Smooth muscle cell (in vitro differentiated cells): ENCODE measurements at regions not wholly inside any gene's neighbourhood (a gene's known extent, or its start where the extent isn't known, plus 50 kb on each side); places are given as distances from the start of the nearest gene placed in this dataset.

Experiments
- DNase-seq: peaks from one replicate; lab custom pipeline; 2025; ENCODE audit not compliant: unreplicated experiment; lab: John Stamatoyannopoulos, UW
- H2AFZ ChIP-seq: fragments of 200-600 bp; sonication (generic); 2 replicates; pipeline ENCODE4 v1.6.0; 2016; ENCODE audit warnings: antibody characterized with exemption, low read depth, mild to moderate bottlenecking
- H3F3A ChIP-seq: fragments of 200-600 bp; sonication (generic); 2 replicates; pipeline ENCODE4 v1.6.0; 2017; ENCODE audit warnings: antibody characterized with exemption, low read depth
- H3K27ac ChIP-seq: fragments of 200-600 bp; sonication (generic); 2 replicates; pipeline ENCODE4 v1.5.1; 2016; ENCODE audit warnings: low read depth, mild to moderate bottlenecking
- H3K27me3 ChIP-seq: fragments of 200-600 bp; sonication (generic); 2 replicates; pipeline ENCODE4 v1.6.1; 2016; ENCODE audit warnings: low read depth, mild to moderate bottlenecking
- H3K36me3 ChIP-seq: fragments of 200-600 bp; sonication (generic); 2 replicates; pipeline ENCODE4 v1.5.1; 2016; ENCODE audit warnings: low read depth
- H3K4me1 ChIP-seq: fragments of 200-600 bp; sonication (generic); 2 replicates; pipeline ENCODE4 v1.5.1; 2016; ENCODE audit warnings: low read depth
- H3K4me2 ChIP-seq: fragments of 200-600 bp; sonication (generic); 2 replicates; pipeline ENCODE4 v1.6.0; 2016; ENCODE audit warnings: mild to moderate bottlenecking
- H3K4me3 ChIP-seq: fragments of 200-600 bp; sonication (generic); 2 replicates; pipeline ENCODE4 v1.5.1; 2016; ENCODE audit warnings: mild to moderate bottlenecking
- H3K79me2 ChIP-seq: fragments of 200-600 bp; sonication (generic); 2 replicates; pipeline ENCODE4 v1.6.0; 2016; ENCODE audit warnings: low read depth, mild to moderate bottlenecking
- H3K9ac ChIP-seq: fragments of 200-600 bp; sonication (generic); 2 replicates; pipeline ENCODE4 v1.6.0; 2016; ENCODE audit warnings: low read depth
- H3K9me3 ChIP-seq: fragments of 200-600 bp; sonication (generic); replicated peaks from 2 replicates; pipeline ENCODE4 v1.5.1; 2016; ENCODE audit warnings: low read depth
- H4K20me1 ChIP-seq: fragments of 200-600 bp; sonication (generic); 2 replicates; pipeline ENCODE4 v1.6.0; 2016; ENCODE audit warnings: low read depth
- CTCF ChIP-seq: fragments of 200-600 bp; sonication (generic); IDR thresholded peaks from 2 replicates; pipeline ENCODE4 v1.5.1; 2017; ENCODE audit warnings: borderline replicate concordance, mild to moderate bottlenecking, antibody characterized with exemption; ENCODE audit not compliant: insufficient read depth, poor library complexity, severe bottlenecking
- WGBS: methylation state at CpG from one replicate; pipeline ENCODE4 v1.1.7; 2016; ENCODE audit warnings: low lambda C conversion rate; 5-methylcytosine and 5-hydroxymethylcytosine counted together

GRCh38 chr6:3654898-3655297 lies 96.6 kb downstream of the PXDC1 start:
- no peak for TF ChIP-seq CTCF
- WGBS = 66% methylated on average over 4 of the region's 4 CpGs
- Histone ChIP-seq H3K27me3 (no peaks in the 10 kb centered on the region), H3K9ac (no peak overlapping the region), H3K4me1 (no peaks in the 10 kb centered on the region), H3F3A (no peaks in the 10 kb centered on the region), H2AFZ (no peak overlapping the region), H3K4me2 (no peak overlapping the region), H3K36me3 (no peaks in the 10 kb centered on the region), H3K4me3 (no peak overlapping the region), H3K9me3 (no peaks in the 10 kb centered on the region), H3K27ac (no peak overlapping the region), H4K20me1 (no peaks in the 10 kb centered on the region), H3K79me2 (no peaks in the 10 kb centered on the region)
- DNase-seq = no peak

- Histone ChIP-seq H3K27ac (no peak overlapping the region), H3K4me2 (no peak overlapping the region), H3K4me3 (no peak overlapping the region), H3K9me3 (no peaks in the 10 kb centered on the region), H3K36me3 (no peaks in the 10 kb centered on the region), H3K79me2 (no peaks in the 10 kb centered on the region), H3K4me1 (no peaks in the 10 kb centered on the region), H3F3A (no peaks in the 10 kb centered on the region), H3K9ac (no peak overlapping the region), H2AFZ (no peak overlapping the region), H4K20me1 (no peaks in the 10 kb centered on the region), H3K27me3 (no peaks in the 10 kb centered on the region)
- no peak for TF ChIP-seq CTCF
- no peak for DNase-seq
- 93% methylated on average over 12 of the region's 12 CpGs for WGBS
Measured at GRCh38 chr6:3654436-3654835, 97.1 kb downstream of the PXDC1 start.

GRCh38 chr6:3653528-3654070 lies 97.9 kb downstream of the PXDC1 start:
- Histone ChIP-seq H2AFZ (no peak overlapping the region), H3K4me2 (no peak overlapping the region), H3F3A (no peaks in the 10 kb centered on the region), H3K27me3 (no peaks in the 10 kb centered on the region), H3K4me1 (no peaks in the 10 kb centered on the region), H4K20me1 (no peaks in the 10 kb centered on the region), H3K79me2 (no peaks in the 10 kb centered on the region), H3K27ac (no peak overlapping the region), H3K9ac (no peak overlapping the region), H3K36me3 (no peaks in the 10 kb centered on the region), H3K9me3 (no peaks in the 10 kb centered on the region), H3K4me3 (no peak overlapping the region)
- no peak for DNase-seq
- TF ChIP-seq CTCF = no peak
- 83% methylated on average over 6 of the region's 6 CpGs for WGBS

GRCh38 chr6:3651698-3652229 lies 99.7 kb downstream of the PXDC1 start:
- no peak for TF ChIP-seq CTCF
- H3K27me3 ChIP-seq = no peaks in the 10 kb centered on the region

More at GRCh38 chr6:3651698-3652229, 99.7 kb downstream of the PXDC1 start:
- Histone ChIP-seq H3K4me1 (no peaks in the 10 kb centered on the region), H4K20me1 (no peaks in the 10 kb centered on the region), H3K79me2 (no peaks in the 10 kb centered on the region), H3K36me3 (no peaks in the 10 kb centered on the region), H3K9ac (no peak overlapping the region), H3K9me3 (no peaks in the 10 kb centered on the region), H2AFZ (no peak overlapping the region), H3K27ac (no peak overlapping the region), H3K4me2 (no peak overlapping the region), H3K4me3 (no peak overlapping the region), H3F3A (no peaks in the 10 kb centered on the region)
- WGBS = 91% methylated on average over 12 of the region's 12 CpGs
- no peak for DNase-seq
